Esophagus muscularis mucosa (tissue), 4 donors: ENCODE measurements at regions not wholly inside any gene's neighbourhood (a gene's known extent, or its start where the extent isn't known, plus 50 kb on each side); places are given as distances from the start of the nearest gene placed in this dataset.

Experiments used
- DNase-seq: peaks from one replicate; pipeline ENCODE4 v3.0.0-alpha.2; 2017; ENCODE audit errors: extremely low spot score
- H3K27ac ChIP-seq, 4 donors: fragments of 200-600 bp; sonication (generic); replicated peaks in 1 of 4; 1 replicate in 3 of 4; 2 replicates in 1 of 4; pipeline ENCODE4 v1.5.1; 2016 to 2019; ENCODE audit warnings: mild to moderate bottlenecking in 1 of 4
- H3K27me3 ChIP-seq, 4 donors: fragments of 200-600 bp; sonication (generic); one replicate each; pipeline versions ENCODE4 v1.5.1 to v1.6.0; 2016 to 2019
- H3K36me3 ChIP-seq, 4 donors: fragments of 200-600 bp; sonication (generic); one replicate each; pipeline ENCODE4 v1.5.1; 2016 to 2019
- H3K4me1 ChIP-seq, 4 donors: fragments of 200-600 bp; sonication (generic); one replicate each; pipeline ENCODE4 v1.5.1; 2016 to 2019
- H3K4me3 ChIP-seq, 4 donors: fragments of 200-600 bp; sonication (generic); 1 replicate in 2 of 4; 2 replicates in 2 of 4; pipeline ENCODE4 v1.5.1; 2016 to 2019; ENCODE audit warnings: mild to moderate bottlenecking in 4 of 4, moderate library complexity in 1 of 4
- H3K9me3 ChIP-seq, 4 donors: fragments of 200-600 bp; sonication (generic); 1 replicate in 3 of 4; 2 replicates in 1 of 4; pipeline ENCODE4 v1.5.1; 2016 to 2019
- EP300 ChIP-seq: sonication (generic); formaldehyde crosslinking; IDR thresholded peaks from one replicate; pipeline ENCODE4 v1.6.1; 2017; ENCODE audit warnings: antibody characterized with exemption
- POLR2A ChIP-seq: fragments of 450-650 bp; IDR thresholded peaks from one replicate; pipeline ENCODE4 v1.6.1; 2017; ENCODE audit warnings: antibody characterized with exemption, moderate library complexity, mild to moderate bottlenecking, low read depth
- POLR2AphosphoS5 ChIP-seq, 2 donors: sonication (generic); formaldehyde crosslinking; IDR thresholded peaks; one replicate each; pipeline ENCODE4 v1.6.1; 2017; ENCODE audit warnings: antibody characterized with exemption in 2 of 2
- WGBS: methylation state at CpG from one replicate; pipeline ENCODE4 v1.1.5; 2018; 5-methylcytosine and 5-hydroxymethylcytosine counted together
- intact Hi-C: fragments of 100-400 bp; cut with DNase I; formaldehyde crosslinking; loops from one replicate; pipeline ENCODE4 v1.15.1; 2023
- TF ChIP-seq, protein P1 (sequence below), 3 experiments: fragments of 200-600 bp in 2 of 3; fragments of 450-650 bp in 1 of 3; sonication (generic) in 2 of 3; IDR thresholded peaks; one replicate each; pipeline ENCODE4 v1.5.1; 2017 to 2019; ENCODE audit warnings: antibody characterized with exemption in 3 of 3, mild to moderate bottlenecking in 2 of 3, moderate library complexity in 1 of 3

DNA sequence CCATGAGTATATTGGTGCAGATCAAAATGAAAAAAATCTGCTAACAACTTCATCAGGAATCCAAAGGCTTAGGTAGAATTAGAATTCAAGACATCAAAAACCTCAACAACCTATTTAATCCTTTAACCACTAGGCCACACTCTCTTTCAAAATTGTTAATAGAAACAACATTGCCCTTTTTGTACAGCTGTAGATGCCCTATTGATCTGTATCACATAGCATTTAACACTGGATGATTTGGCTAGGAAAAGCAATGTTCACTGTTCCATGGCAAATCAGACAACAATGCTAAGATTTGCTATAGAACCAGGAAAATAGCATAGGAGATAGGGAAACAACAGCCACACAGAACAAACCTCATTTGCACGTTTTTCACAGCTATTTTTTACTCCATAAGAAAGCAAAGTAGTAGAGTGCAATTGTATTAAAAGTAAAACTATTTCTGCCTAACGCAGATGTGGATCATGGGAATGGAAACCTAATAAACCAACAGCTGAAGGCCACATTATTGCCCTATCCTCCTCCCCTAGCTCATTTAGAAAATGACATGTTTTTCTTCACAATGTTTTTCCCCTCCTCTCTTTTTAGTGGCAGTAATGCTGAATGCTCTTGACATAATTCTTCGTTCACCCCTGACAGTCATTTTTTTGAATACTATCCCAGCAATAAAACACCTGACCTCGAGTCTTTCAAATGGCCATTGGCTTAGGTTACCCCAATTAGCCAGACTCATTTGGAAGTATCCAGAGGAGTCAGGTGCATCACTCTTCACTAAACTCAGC lies 373.0 kb upstream of the CCNH start:
- WGBS, result 50% methylated on average over 4 of the region's 4 CpGs
- Histone ChIP-seq H3K27me3 (peaks cover 0 to 20% (median 4%) of the 10 kb centered on the region in 4 donors), H3K4me1 (peaks cover 0 to 6% (median 0%) of the 10 kb centered on the region in 4 donors), H3K36me3 (no peaks in the 10 kb centered on the region), H3K9me3 (no peaks in the 10 kb centered on the region), H3K4me3 (no peak overlapping the region), H3K27ac (no peak overlapping the region)
- intact Hi-C loops, result no loop called here
- TF ChIP-seq, protein P1, sequence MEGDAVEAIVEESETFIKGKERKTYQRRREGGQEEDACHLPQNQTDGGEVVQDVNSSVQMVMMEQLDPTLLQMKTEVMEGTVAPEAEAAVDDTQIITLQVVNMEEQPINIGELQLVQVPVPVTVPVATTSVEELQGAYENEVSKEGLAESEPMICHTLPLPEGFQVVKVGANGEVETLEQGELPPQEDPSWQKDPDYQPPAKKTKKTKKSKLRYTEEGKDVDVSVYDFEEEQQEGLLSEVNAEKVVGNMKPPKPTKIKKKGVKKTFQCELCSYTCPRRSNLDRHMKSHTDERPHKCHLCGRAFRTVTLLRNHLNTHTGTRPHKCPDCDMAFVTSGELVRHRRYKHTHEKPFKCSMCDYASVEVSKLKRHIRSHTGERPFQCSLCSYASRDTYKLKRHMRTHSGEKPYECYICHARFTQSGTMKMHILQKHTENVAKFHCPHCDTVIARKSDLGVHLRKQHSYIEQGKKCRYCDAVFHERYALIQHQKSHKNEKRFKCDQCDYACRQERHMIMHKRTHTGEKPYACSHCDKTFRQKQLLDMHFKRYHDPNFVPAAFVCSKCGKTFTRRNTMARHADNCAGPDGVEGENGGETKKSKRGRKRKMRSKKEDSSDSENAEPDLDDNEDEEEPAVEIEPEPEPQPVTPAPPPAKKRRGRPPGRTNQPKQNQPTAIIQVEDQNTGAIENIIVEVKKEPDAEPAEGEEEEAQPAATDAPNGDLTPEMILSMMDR (IDR thresholded peaks at IDR 0.05), result no peak
- no peak for TF ChIP-seq EP300
- DNase-seq, result no peak

DNA sequence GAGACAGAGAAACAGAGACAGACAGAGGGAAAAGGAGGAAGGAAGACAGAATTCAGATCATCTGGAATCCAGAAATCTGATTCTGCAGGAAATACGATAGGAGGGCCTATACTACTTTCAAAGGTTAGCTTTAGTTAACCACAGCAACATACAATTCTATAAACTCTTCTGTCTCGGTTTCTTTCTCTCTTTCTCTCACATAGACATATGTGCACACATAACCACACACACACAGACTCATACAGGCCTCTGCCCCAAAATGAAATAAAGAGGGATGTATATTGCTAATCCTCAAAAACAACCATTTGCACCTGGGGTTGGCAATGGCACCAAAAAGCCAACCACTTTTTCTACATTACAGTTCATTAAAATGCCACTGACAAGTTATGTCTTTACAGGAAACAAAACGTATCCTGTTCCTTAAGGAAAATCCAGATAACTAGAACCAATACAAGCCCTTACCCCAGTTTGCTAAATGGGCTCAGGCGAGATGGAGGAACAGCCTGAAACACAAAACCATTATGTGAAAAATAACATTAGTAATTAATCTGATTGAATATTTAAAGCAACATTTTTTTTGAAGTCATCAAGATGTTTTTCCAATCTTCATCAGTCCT lies 372.3 kb upstream of the CCNH start:
- WGBS, result 72% methylated on average over 4 of the region's 4 CpGs

DNA sequence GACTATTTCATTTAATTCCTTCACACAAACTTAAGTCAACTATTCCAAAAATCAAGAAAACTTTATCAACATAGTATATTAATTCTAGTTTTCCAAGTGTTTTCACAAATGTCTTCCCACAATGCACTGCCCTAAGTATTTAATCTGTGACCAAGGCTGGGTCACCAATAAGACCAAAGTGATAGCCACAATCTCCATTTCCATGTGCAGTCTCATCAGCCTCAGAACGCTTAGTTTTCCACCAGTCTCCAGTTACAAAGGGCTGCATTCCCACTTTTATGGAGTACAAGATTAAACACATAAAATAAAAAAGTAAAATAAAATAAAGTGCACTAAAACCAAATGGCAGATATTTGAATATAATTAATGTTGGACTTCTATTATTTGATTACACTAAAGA lies 371.6 kb upstream of the CCNH start:
- intact Hi-C loops, result no loop called here
- TF ChIP-seq POLR2AphosphoS5 (IDR thresholded peaks at IDR 0.05), result no peak
- TF ChIP-seq, protein P1 (IDR thresholded peaks at IDR 0.05), result no peak
- no peak for TF ChIP-seq EP300
- TF ChIP-seq POLR2A, result no peak
- peaks cover 0 to 27% (median 4%) of the 10 kb centered on the region in 4 donors for H3K27me3 ChIP-seq
- no peaks in the 10 kb centered on the region for H3K9me3 ChIP-seq
- H3K4me3 ChIP-seq, result no peak overlapping the region
- no peak for DNase-seq
- peaks cover 0 to 6% (median 0%) of the 10 kb centered on the region in 4 donors for H3K4me1 ChIP-seq
- H3K27ac ChIP-seq, result no peak overlapping the region
- H3K36me3 ChIP-seq, result no peaks in the 10 kb centered on the region
- WGBS, result 74% methylated on average over 1 of the region's 1 CpG

More for the DNA sequence above, 372.3 kb upstream of the CCNH start:
- Histone ChIP-seq H3K9me3 (no peaks in the 10 kb centered on the region), H3K4me1 (peaks cover 0 to 6% (median 0%) of the 10 kb centered on the region in 4 donors), H3K27ac (no peak overlapping the region), H3K4me3 (no peak overlapping the region), H3K36me3 (no peaks in the 10 kb centered on the region), H3K27me3 (peaks cover 0 to 27% (median 4%) of the 10 kb centered on the region in 4 donors)
- TF ChIP-seq POLR2AphosphoS5 (IDR thresholded peaks at IDR 0.05) (no peak), POLR2A (no peak), EP300 (no peak)
- TF ChIP-seq, protein P1 (IDR thresholded peaks at IDR 0.05), result no peak
- intact Hi-C loops, result no loop called here
- no peak for DNase-seq

DNA sequence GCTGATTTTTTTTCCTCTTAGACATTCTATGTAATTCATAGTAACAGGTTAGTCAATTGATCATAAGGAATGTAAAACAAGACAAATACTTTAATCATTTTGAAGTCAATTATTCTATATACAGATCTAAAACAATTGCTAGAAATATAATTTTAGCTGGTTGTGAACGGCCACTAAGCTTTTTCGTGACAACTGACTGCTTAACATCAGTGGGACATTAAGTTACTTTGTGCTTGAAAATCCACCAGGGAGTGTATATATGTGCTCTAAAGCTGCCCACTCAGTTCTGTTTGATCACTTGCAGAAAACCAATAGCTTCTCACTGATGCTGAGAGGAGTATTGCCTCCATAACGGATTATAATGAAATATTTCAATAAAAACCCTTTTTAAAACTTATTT lies 370.2 kb upstream of the CCNH start:
- Histone ChIP-seq H3K27ac (no peak overlapping the region), H3K4me3 (no peak overlapping the region), H3K36me3 (no peaks in the 10 kb centered on the region), H3K4me1 (peaks cover 0 to 6% (median 0%) of the 10 kb centered on the region in 4 donors), H3K27me3 (peaks cover 0 to 27% (median 6%) of the 10 kb centered on the region in 4 donors), H3K9me3 (no peaks in the 10 kb centered on the region)
- TF ChIP-seq, protein P1 (IDR thresholded peaks at IDR 0.05), result no peak
- no peak for TF ChIP-seq POLR2A
- no peak for TF ChIP-seq EP300
- no peak for TF ChIP-seq POLR2AphosphoS5 (IDR thresholded peaks at IDR 0.05)
- DNase-seq, result no peak
- 71% methylated on average over 3 of the region's 3 CpGs for WGBS
- intact Hi-C loops, result no loop called here
